GM11168 (cell line): ENCODE measurements at regions not wholly inside any gene's neighbourhood (a gene's known extent, or its start where the extent isn't known, plus 50 kb on each side); places are given as distances from the start of the nearest gene placed in this dataset.
"Not testable (repeated sequence)": the region's sequence is repeated elsewhere in the genome, so short reads cannot be mapped to it uniquely, and the experiment has no call there.

Experiments used
- in situ Hi-C: fragments of 300-500 bp; cut with MboI; formaldehyde crosslinking; loops from one replicate; pipeline ENCODE4 v1.12.0; 2022; ENCODE audit warnings: low sequenced_read_pairs; ENCODE audit not compliant: unreplicated experiment

DNA sequence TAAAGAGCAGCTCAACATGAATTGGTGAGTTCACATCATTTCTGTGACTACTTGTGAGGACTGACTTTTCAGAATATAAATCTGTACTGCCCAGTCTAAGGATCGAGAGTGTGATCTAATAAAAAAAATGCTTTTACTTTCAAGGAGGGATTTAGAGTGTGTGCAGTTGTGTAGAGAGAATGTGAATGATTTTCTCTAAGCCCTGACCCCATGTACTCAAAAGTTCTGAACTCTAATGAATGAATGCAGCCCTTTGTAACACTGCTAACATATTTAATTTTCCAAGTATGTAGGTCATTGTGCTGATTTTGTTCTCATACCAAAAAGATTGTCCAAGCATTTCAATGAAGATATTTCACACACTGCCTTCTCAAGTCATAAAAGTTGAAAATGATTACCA lies 92.5 kb upstream of the STOX2 start:
- in situ Hi-C loops = no loop called here

DNA sequence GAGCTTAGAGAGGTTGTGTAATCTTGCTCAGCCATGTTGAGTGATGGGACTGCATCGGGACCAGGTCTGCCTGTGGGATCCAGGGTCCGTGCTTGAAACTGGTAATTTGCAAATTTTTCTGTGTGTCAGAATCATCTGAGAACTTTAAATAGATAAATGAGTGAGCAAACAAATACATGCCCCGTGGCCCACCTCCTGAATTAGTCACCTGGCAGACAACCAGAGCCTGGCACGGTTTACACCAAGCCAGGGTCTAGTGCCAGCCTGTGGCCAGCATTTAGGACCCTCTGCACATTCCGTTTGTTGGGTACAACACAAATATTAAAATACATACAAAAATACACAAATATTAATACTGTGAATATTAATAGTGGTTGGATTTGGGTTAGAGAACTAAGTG lies 90.6 kb upstream of the STOX2 start:
- in situ Hi-C loops = no loop called here

DNA sequence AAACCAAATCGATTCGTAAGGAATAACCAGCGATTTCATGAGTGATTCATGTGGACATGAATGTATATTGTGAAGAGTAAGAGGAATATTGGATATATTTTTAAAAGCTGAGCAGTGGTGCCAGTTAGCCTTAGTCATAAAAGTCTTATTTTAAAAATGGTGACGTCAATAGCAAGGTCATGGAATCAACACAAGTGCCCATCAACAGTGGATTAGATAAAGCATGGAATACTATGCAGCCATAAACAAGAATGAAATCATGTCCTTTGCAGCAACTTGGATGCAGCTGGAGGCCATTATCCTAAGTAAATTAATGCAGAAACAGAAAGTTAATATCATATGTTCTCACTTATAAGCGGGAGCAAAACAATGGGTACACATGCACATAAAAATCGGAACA lies 89.0 kb upstream of the STOX2 start:
- in situ Hi-C loops = no loop called here

DNA sequence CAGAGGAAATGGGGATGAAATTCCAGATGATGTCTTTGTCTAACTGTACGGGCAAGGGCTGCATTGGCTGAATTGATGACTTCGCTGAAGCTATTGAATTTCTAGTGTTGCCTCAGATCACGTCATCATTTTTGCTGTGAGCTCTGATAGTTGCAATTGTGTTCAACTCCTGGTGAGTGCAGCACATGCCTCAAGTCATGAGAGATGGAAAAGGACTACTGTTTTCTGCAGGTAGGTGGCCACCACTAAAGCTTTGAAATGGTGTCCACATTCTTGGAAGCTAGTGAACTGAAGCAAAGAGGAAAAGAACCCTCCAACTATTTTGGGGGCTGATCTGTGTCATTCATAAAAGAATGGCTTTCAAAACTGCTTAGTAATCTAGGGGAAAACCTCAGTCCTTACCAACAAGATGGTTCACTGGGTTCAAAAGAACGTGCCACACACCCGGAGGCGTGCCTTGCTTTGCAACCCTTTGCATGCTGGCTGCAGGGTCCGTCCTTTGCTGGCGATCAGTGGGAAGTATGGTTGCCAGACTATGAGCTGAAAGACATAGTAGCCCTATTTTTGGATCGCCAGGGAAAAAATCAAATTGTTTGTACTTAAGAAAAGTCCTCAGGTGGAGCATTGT lies 88.1 kb upstream of the STOX2 start:
- in situ Hi-C loops = no loop called here

DNA sequence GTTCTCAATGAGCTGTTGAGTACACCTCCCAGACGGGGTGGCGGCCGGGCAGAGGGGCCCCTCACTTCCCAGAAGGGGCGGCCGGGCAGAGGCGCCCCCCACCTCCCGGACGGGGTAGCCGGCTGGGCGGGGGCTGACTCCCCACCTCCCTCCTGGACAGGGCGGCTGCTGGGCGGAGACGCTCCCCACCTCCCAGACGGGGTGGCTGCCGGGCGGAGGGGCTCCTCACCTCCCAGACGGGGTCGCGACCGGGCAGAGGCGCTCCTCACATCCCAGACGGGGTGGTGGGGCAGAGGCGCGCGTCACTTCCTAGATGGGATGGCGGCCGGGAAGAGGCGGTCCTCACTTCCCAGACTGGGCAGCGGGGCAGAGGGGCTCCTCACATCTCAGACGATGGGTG lies 86.5 kb upstream of the STOX2 start:
- in situ Hi-C loops = not testable (repeated sequence)

DNA sequence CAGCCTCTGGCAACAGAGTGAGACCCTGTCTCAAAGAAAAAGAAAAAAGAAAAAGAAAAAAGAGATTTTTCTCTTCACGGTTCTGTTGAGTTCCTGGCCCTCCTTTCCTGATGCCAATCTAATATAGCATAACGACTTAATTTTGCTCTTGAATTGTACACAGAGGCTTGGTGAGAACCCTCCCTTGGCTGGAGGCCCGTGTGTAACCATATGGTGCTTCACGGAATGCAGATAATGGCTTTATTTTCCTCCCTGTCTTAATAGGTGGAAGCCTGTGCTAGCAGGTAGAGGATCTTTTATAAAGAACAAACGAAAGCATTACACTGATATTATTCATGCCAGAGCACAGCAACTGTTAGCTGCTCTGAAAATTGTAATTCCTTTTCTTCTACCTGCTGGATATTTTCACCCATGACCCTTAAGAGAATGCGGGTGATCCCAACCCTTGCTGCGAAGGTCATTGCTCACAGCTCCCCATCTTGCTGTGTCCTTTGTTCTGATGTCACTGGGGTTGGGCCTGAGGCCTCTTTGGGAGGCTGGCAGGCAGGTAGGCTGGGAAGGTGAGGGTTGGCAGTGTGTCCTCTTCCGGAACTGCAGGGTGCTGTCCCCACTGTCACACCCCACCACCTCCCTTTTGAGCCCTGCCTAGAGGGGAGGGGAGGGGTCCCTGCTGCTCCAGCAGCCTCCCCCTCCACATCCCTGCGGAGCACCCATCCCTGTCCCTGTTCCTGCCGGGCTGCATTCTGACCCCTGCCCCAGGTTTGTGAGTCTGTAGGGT lies 83.8 kb upstream of the STOX2 start:
- in situ Hi-C loops = no loop called here

DNA sequence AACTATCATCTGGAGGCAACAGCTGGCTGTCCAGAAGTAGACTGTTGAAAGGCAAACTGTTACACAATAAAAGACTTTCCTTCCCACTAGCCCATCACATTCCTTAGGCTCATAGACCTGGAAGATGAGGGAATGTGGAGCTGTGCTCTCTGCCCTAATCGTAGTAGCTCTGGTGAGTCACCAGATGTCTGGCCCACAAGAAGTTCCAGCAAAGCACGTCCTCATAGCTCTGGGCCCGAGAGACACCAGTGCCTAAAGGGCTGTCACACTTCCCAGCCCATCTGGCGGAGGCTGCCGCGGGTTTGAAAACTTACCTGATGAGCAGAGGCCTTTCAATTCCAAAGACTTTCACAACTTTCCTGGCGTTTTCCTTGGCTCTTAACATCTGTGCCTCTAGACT lies 81.7 kb upstream of the STOX2 start:
- in situ Hi-C loops = no loop called here

DNA sequence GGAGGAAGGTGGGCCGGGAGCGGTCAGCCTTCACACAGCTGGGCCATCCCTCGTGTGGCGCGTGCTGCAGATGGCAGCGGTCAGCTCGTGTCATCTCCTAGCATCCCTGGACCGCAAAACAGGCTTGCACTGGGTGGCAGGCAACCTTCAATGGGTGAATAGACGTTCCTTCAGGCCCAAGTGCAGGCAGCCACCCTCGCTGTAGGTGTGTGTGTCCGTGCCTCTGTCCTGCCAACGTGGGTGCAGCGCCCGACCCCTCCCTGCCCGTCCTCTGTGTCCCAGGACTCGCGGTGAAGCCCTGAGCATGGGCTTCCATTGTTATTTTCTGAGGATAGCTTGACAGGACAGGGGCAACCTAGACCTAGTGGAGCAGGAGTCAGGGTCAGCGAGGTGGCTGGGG lies 79.8 kb upstream of the STOX2 start:
- in situ Hi-C loops = no loop called here

DNA sequence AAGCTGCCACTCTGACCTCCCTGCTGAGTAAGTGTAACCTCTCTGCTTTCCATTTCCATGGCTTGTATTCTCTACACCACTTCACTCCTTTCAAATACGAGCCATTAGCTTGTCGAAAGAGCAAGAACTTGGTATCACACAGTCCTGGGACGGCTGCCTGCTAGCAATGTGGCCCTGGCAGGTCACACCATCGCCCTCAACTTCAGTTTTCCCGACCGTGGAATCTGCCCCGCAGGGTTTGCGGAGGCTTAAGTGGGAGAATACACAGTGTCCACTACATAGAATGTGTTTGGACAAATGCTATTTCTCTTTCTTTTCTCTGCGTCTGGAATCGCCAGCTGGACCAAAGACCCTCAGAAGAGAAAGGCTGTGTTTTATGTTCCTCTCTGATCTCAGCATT lies 78.6 kb upstream of the STOX2 start:
- in situ Hi-C loops = no loop called here

DNA sequence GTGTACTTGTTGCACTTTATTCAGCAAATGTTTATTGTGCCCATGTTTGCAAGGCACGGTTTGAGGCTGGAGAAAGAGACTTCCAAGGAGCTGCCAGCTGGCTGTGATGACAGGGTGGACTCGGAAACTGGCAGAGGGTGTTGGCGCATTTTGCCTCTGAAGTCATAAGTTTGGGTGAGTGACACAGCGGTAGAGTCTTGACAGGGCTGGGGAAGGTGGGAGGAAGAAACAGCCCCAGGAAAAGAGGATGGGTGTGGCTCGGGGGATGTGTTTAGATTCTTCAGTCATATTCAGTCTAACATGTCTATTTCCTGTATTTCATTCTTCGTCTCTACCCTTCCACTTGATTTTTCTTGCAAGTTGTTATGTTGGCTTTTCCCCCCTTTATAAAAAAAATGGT lies 77.0 kb upstream of the STOX2 start:
- in situ Hi-C loops = no loop called here

DNA sequence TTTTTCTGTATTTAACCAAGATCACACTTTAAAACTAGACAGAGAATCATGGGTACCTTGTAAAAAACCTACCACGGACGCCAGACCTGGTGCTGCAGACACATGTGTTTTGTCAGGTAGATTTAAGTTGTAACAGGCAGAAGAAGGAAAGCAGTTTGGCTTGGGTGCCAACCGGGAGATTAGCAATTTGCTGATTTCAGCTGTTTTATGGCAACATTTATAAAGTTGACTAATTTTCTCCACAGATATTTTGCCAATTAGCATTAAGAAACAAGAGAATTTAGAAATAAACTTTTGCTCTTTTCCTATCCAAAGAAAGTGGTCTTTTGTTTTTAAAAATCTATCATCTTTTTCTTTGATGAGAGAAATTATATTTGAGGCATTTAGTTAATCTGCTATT lies 76.3 kb upstream of the STOX2 start:
- in situ Hi-C loops = no loop called here

DNA sequence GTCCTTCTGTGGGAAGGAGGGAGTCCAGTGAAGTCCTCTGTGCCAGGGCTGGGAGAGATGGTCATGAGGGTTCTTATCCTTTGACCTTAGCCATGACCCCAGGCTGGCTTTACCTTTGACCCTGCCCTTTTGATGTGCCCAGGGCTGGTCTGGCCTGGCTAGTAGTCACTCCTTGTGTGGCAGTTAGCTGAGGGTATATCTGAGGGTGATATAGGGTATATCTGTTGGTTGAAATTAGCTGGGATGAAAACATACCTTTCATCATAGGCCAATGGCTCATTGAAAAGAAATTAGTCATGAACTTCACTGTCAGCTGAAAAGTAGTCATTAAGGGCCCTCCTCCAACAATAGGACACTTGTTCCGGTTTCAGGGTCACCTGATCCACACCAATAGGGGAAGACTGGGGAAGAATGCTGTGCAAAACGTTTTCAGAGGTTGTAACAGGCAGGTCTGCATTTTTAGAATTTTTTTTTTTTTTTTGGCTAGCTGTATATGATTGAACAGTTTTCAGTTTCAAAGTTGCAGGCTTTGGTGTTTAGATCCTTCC lies 74.6 kb upstream of the STOX2 start:
- in situ Hi-C loops = loop anchor here (10.0 kb wide), 1 partner anchor 334 kb away; no protein-coding TSS in a partner anchor

DNA sequence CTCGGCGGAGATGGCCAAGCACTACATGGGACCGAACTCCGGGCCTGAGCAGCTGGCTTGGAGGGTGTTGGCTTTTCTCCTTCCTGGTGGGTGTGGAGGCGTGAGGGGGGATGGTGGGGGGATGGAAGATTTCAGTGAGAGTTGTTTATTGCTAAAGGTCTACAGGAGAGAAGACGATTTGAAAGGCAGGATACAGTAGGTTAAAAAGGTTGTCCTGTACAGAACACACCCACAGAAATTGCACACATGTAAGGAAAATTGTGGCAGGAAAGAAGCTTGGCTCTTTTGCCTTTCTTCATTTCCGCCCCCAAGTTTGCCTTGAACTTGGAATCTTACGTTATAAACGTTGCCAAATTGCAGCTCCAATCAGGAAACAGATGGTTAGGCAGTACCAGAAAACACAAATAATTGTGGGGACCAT lies 74.1 kb upstream of the STOX2 start:
- in situ Hi-C loops = loop anchor here (10.0 kb wide), 1 partner anchor 334 kb away; no protein-coding TSS in a partner anchor

DNA sequence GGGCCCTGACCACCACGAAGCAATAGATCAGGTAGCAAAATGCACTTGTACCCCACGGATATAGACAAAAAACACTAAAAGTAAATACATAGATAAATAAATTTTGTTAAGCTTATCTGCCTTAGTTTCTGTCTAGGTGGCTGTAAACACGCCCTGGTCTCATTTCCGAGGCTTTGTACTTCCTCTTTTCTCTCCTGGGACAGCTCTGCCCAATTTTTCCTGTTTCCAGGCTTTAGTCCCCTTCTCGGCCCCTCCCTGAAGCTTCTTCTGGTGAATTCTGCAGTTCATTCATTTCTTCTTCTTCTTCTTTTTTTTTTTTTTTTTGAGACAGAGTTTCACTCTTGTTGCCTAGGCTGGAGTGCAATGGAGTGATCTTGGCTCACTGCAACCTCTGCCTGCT lies 73.4 kb upstream of the STOX2 start:
- in situ Hi-C loops = loop anchor here (10.0 kb wide), 1 partner anchor 333 kb away; no protein-coding TSS in a partner anchor

DNA sequence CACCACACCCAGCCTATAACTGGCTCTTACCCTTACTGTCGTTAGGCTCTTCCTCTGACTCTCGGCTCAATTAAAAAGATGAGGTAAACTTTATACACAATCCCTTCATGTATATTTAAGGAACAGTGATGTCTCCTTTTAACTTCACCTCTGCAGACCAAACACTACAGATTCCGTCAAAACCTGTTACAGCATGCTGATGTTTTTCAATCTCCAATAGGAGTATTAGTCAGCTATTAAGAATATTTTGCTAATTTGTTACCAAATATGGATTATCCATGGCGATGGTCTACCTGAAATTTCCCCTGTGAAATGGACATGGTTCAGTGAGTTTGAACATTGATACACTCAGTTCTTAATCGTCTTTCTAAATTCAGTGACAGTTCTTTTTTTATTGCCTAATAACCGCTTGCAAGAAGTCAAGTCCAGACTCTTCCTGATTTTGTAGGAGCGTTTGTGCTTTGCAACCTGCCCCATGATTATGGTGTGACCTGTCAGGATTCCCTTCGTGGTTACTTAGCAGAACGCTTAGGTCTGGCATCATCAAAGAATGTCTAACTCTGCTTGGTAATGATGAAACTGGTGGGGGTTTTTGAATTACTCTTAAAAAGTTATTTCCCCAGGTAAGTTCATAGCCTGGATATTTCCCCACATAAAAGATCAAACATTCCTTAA lies 72.2 kb upstream of the STOX2 start:
- in situ Hi-C loops = loop anchor here (10.0 kb wide), 1 partner anchor 332 kb away; no protein-coding TSS in a partner anchor

DNA sequence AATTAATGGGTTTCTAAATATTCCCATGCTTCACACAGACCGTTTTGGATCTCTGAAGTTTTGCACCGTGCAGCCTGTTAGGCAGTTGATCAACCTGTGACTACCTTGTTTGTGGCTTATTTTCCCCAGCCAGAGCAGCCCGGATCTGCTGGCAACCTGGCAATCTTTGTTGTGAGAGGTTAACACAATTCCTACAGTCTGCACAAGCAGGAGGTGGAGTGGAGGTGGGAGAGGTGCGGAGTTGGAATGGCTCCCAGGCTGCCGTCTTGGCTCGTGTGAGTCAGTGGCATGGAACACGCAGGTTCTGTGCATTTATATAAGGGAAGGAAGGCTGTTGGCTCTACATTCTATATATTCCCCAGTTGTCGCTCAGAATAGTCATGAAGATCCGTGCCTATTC lies 70.9 kb upstream of the STOX2 start:
- in situ Hi-C loops = loop anchor here (10.0 kb wide), 1 partner anchor 331 kb away; no protein-coding TSS in a partner anchor

DNA sequence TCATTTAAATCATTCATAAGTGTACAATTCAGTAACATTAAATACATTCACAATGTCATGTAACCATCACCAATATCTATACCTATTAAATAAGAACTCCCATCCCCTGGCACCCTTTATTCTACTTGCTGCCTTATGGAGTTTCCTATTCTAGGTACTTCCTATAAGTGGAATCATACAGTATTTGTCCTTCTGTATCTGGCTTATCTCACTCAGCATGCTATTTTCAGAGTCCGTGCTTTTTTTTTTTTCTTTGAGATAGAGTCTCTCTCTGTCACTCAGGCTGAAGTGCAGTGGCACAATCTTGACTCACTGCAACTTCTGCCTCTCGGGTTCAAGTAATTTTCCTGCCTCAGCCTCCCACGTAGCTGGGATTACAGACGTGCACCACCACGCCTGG lies 67.9 kb upstream of the STOX2 start:
- in situ Hi-C loops = loop anchor here (10.0 kb wide), 1 partner anchor 328 kb away; no protein-coding TSS in a partner anchor

DNA sequence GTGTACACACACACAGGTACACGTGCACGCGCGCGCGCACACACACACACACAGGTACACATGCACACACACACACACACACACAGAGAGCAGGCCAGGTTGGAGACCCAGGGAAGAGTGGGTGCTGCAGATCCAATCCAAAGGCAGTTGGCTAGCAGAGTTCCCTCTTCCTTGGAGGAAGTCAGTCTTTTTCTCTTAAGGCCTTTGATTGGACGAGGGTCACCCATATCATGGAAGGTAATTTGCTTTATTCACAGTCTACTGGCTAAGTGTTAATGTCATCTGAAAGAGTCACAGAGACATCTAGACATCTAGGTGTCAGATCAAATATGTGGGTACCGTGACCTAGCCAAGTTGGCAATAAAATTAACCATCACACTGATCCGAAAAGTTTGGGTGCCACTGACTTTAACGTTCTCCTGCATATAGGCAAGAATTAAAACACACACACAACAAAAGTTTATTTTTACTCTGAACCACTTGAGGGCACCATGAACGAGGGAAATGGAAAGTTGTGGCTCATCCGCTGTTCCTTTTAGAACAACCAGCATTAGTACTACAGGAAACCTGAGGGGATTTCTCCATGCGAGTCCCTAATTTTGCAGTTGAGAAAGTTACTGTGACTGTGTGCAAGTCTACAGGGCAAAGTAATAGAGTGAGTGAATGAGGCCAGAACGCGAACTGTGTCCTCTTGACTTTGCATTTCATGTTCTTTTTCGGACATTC lies 66.0 kb upstream of the STOX2 start:
- in situ Hi-C loops = loop anchor here (10.0 kb wide), 1 partner anchor 326 kb away; no protein-coding TSS in a partner anchor

DNA sequence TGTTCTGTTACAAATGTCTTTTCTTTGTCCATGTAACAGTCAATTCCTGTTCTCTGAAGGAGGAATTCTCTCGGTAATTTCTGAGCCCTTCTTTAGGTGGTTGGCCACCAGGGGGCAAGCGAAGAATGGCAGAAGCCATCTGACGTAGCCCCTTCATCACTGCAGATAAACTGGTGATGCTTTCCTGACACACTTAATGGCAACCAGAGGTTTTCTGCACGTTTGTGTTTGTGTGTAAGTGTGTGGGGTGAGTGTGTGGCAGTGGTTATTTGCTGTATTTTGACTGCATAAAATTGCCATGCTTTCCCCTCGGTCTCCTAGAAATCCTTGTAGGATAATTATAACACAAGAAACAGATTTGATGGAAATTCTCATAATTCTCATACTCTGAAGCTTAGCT lies 64.8 kb upstream of the STOX2 start:
- in situ Hi-C loops = no loop called here

DNA sequence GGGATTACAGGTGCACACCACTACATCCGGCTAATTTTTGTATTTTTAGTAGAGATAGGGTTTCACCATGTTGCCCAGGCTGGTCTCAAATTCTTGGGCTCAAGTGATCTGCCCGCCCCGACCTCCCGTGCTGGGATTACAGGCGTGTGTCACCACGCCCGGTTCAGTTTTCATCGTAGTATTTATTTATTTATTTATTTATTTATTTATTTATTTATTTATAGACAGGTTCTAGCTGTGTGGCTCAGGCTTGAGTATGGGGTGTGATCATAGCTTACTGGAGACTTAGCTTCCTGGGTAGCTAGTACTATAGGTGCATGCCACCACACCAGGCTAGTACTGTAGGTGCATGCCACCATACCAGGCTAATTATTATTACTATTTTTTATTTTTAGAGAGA lies 64.1 kb upstream of the STOX2 start:
- in situ Hi-C loops = no loop called here
